SIG-M5 (cell line): ENCODE measurements at regions not wholly inside any gene's neighbourhood (a gene's known extent, or its start where the extent isn't known, plus 50 kb on each side); places are given as distances from the start of the nearest gene placed in this dataset.

Source experiments
- DNase-seq: peaks from one replicate; lab custom pipeline; 2025; lab: John Stamatoyannopoulos, UW

DNA sequence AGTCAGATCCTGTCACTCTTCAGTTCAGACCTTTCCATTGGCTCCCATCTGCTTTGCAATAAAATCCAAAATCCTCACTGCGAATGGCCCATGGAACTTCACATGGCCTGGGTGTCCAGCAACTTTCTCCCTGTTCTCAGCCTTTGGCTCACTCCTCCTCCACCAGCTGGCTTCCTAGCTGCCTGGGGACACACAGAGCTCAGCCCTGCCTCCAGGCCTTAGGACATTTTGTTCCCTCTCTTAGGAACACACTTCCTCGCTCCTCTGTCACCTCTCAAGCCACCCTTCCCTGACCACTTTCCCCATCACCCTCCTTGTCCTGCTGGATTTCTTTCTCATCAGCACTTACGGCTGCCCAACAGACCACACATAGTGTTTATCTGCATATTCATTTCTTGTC is 419.6 kb downstream of the MED13L start:
- DNase-seq: no peak

DNA sequence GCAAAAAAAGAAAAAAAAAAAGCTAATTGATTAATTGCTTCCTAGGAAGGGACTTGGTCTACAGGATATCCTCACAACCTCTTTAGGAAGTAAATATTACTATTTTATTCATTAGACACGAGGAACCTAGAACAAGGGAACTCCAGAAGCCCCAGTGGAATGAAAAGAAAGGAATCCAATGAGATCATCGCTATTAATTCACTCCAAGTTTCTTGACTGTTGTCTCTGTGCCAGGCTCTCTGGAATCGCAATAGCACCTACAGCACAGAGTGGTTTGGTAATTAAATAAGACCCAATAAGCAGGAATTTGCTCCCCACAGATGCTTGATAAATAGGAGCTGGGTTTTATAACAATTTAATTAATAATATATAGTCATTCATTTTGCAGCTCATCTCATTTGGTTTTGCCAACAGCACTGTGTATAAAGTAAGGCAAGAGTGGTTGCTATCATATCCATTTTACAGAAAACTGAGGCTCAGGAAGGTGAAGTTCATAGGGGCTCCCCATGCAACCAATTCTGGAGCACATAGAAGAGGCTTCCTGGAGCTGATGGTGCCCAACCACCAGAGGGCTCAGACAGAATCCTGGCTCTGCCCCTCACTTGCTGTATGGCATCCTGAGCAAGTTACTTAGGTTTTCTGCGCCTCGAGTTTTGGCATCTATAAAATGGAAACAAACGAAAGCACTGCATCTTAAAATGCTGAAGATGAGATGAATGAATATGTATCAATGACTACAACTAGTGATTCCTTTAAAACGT is 420.2 kb downstream of the MED13L start:
- no peak for DNase-seq

DNA sequence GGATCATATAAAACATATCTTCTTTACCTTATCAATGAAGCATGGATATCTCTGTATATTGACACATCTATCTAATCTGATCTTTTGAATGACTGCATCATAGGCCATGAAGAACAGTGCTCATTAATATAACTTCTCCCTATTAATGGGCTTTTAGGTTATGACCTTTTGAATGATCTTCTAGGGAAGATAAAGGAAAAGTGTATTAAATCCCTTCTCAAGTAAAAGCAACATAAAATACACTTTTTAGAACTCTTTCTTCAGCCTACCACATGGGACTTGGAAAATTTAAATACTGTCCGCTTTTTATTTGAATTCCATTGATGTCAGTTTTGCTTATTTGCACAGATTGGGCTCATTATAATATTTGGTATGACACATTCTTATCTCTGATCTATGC is 425.4 kb downstream of the MED13L start:
- no peak for DNase-seq

DNA sequence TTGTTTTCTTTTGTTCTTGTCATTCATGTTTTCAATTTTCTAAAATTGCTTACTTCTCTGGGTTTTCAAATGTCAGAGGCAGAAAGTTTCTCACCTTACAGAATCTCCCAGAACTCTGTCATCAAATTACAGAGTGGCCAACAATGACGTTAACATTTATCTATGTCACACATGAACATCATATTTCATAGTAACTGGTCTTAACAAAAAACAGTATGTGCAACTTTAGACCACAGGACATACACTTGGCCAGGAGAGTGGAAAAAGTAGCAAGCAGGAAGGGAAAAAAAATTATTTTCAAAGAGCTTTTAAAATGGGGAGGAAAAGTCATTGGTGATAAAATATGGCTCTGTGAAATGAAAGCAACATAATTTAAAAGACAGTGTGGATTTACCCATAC is 426.5 kb downstream of the MED13L start:
- no peak for DNase-seq

DNA sequence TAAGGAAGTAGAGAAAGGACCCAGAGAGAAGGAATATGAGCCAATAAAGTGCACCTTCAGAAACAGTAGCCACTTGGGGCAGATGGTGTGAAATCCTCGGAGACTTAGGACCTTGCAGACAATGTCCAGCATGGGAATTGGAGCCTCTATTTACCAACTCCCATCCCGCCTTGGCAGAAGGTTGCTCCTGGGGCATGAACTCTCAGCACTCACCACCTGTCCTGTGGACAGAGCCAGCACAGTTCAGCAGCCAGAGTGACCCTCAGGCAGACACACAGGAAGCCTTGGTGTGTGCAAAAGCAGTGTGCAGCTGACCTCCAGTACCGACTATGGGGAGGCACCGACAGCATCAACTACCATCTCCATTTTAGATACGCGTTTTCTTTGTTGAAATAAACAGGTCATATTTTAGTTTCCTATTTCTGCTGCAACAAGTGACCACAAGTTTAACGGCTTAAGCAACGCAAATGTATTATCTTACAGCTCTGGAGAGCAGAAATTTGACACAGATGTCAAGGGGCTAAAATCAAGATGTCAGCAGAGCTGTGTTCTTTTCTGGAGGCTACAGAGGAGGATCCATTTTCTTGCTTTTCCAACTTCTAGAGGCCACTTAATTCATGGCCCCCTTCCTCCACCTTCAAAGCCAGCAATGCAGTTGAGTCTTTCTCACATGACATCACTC is 428.1 kb downstream of the MED13L start:
- no peak for DNase-seq

DNA sequence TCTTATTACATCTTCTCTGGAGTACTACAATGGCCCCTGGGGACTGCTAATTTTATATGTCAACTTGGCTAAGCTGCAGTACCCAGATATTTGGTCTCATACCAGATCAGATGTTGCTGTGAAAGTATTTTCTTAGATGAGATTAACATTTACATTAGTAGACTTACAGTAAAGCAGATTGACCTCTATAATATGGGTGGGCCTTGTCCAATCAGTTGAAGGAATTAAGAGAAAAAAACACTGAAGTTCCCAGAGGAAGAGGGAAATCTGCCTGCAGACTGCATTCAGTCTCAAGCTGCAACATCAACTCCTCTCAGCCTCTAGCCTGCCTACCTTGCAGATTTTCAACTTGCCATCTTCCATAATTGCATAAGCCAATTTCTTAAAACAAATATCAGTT is 430.1 kb downstream of the MED13L start:
- DNase-seq: no peak

DNA sequence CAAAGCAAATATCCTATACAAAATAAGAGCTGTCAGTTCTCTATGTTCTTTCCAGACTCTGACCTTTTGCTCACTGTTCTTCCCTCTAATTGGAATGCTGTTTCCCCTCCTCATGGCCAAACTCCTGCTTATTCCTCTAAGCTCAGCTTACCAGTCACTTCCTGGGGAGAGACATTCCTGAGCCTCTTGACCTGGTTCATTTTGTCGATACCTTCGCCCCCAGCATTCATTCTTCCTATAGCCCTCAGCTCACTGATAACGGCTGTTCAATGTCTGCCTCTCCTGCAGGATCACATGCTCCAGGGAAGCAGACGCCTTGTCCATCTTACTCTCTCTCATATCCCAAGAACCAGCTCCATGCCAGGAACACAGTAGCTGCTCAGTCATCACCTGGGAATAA is 431.0 kb downstream of the MED13L start:
- no peak for DNase-seq

DNA sequence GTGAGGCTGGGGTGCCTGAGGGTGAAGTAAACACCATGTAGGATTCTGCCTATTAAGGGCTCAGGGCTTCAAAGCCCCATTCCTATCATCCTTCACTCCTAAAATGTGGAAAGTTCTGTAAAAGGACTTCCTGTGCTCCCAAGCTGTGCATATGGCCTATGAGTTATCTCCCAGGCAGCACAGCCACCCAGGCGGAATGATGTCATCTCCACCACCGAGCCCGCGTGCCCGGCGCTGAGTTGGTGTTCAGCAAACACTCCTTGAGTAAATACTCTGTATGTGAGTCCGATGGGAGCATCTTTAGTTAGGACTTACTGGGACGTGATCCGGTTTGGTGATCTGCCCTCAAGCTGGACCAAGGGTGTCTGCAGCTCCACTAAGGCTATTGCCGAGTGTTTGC is 437.3 kb downstream of the MED13L start:
- DNase-seq: no peak

DNA sequence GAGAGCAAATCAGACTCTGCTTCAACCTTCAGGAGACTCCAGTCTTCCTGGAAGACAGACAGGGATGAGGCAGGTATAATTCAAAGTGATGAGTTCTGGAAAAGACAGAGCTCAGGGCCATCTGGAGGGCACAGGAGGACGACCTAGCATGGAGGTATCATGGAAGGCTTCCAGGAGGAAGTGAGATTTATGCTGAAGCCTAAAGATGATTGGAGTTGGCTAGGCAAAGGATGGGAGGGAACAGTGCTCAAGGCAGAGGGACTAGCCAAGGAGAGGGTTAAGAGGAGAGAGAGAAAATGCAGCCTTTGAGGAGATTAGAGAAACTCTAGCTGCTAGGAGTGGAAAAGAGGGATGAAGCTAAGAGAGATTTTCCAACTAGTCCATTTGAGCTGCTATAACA is 438.5 kb downstream of the MED13L start:
- no peak for DNase-seq

DNA sequence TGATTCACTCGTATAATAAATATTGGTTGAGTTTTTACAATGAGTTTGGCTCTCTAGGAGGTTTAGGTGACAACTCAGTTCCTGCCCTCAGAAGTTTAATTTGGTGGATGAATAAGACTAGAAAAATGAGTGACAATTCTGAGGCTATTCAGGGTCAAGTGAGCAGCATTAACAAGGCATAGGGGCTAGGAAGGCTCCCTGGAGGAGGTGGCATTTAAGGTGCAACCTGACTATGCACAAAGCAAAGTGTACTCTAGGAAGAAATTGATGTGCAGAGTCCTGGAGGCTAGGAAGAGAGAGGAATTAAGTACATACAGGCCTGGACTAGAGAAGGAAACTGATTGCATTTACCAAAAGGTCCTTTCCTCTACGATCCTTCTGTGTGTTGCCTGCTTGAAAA is 440.3 kb downstream of the MED13L start:
- DNase-seq: no peak

DNA sequence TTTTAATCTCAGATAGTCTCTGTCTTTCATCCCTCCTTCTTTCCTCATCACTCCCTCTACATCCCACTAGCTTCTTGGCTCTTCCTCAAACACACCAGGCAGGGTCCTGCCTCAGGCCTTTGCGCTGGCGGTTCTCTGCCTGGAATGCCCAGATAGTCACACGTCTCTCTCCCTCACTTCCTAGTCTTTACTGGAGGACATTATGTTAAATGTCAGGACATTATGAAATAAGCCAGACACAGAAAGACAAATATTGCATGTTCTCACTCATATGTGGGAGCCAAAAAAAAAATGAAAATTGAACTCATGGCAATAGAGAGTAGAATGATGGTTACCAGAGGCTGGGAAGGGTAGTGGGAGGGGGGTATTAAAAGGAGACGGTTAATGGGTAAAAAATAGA is 442.0 kb downstream of the MED13L start:
- no peak for DNase-seq

DNA sequence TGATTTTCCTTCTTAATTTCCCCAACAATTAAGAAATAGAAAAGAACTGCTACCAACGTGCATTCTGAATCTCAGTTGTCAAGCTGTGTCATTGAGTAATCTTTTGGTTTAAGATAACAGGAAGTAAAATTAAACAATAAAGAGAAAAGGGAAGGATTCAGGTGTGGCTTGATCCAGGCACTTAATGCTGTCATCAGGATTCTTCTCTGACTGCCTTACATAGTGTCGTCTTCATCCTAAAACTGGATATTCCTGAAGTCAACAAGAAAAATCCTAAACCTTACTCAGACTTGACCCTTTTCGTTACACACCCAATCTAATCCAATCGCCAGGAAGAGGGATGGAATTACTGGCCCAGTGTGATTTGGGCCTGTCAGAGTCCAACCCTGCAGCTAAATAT is 443.8 kb downstream of the MED13L start:
- DNase-seq: no peak

DNA sequence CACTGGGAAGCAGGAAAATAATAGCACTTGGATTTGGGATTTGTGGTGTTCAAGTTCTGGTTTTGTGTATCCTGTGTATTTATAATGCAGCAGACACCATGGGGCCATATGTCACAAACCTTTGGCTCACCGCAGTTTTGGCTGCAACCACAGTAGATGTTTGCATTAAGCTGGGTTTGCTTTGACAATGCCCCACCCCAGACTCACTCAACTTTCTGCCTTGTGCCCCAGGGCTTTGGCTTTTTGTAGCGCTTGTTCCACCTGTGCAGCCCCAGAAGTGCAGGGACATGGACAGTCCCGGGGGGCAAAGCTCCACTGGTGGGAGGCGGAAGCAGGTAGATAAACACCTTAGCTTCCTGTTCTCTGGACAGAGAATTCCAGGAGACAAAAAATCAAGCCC is 446.9 kb downstream of the MED13L start:
- no peak for DNase-seq

DNA sequence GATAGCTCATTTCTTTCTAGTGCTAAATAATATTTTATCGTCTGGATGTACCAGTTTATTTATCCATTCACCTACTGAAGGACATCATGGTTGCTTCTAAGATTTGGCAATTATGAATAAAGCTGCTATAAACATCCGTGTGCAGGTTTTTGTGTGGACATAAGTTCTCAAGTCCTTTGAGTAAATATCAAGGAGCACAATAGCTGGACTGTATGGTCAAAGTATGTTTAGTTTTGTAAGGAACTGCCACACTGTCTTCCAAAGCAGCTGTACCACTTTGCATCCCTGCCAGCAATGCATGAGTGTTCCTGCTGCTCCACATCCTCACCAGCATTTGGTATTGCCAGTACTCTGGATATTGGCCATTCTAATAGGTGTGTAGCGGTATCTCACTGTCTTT is 447.4 kb downstream of the MED13L start:
- DNase-seq: no peak

DNA sequence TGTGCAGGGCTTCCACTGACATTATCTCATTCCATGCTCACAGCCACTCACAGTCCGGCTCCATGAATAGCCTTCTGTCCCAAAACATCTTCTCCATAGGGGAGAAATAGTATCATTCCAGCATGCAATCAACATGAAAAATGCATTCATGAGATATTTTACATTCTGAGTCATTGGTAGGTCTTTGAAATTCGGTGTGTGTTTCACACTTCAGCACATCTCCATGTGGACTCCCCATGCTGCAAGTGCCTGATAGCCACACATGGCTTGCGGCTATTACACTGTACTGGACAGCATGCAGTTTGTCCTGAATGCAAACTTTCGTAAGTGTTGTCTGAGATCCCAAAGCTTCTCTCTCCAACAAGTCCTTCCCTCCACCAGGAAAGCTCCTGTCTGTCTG is 449.3 kb downstream of the MED13L start:
- no peak for DNase-seq

DNA sequence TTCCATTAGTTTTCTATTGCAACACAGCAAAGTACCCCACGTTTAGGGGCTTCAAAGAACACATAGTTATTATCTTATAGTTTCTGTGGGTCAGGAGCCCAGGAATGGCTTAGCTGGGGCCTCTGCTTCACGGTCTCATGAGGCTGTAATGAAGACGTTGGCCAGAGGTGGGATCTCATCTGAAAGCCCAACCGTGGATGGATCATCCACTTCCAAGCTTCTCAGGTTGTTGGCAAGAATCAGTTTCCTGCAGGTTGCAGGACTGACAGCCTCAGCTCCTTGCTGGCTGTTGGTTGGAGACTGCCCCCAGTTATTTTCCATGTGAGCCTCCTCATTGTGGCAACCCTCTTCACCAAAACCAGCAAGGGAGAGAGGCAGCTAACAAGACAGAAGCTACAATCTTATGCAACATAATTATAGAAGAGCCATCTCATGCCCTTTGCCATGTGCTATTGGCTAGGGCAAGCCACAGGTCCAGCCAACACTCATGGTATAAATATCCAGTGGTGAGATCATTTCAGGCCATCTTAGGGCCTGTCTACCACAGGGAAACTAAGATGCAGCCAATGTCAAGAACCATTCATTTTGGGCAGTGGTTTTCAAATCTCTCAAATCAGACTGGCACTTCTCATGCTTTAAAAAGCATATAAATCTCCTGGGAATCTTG is 452.4 kb downstream of the MED13L start:
- DNase-seq: no peak

DNA sequence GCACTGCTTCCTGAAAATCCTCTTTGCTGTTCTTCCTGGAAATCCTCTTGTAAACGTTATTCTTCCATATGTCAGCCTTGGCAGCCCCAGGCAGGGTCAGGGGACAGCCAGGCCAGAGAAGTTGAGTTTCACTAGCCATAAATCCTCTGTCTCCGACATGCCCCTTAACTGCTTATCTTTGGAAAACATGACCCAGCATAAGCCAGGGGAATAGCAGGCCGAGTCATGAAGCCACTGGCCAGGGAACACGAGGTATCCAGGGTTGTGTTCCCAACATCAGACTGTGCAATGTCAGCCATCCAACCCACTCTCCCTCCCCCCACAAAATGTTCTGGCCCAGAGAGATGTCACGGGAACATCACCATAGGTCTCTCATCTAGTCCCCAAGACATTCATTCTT is 453.9 kb downstream of the MED13L start:
- no peak for DNase-seq

DNA sequence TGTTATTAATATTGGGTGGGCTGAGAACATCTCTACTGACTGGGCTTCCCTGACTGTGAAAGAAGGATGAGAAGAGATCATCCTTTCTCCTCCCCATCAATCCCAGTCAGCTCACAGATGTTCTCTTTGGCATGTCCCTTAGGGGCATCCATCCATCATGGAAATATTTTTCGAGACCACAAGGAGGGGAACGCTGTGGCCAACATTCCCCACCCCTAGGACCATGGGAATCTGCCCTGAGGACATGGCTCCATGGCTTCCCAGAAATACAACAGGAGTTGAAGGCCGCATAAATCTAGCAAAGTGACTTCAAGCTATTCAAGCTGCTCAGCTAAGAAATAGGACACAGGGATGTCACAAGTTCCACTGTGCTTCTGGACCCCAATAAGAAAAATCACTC is 456.8 kb downstream of the MED13L start:
- no peak for DNase-seq

DNA sequence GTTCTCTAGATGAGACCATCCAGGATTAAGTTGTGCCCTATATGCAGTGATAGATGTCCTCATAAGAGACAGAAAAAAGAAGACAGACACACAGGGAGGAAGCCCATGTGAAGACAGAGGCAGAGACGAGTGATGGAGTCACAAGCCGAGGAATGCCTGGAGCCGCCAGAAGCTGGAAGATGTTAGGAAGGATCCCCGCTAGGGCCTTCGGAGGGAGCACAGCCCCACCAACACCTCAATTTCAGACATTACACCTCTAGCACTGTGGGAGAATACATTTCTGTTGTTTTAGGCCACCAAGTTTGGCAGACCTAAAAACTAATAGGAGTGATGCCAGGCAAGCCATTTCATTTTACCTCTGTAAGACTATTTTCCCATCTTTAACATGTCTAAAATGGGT is 458.5 kb downstream of the MED13L start:
- no peak for DNase-seq

DNA sequence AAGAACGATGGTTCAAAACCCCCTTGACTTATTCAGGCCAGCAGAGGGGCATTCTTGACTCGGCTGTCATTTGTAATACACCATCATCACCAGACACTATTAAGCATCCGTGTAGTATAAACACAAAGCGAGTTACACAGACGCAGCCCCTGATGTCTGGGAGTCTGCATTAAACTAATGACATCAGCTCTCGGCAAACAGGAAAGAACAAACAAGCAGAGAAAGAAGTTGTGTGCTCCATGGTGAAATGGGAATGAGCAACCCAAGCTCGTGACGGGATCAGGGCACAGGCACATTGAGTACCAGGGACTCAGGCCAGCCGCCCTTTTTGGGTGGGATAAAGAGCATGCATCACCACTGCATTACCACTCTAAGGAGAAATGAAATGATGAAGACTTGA is 460.1 kb downstream of the MED13L start:
- DNase-seq: no peak

DNA sequence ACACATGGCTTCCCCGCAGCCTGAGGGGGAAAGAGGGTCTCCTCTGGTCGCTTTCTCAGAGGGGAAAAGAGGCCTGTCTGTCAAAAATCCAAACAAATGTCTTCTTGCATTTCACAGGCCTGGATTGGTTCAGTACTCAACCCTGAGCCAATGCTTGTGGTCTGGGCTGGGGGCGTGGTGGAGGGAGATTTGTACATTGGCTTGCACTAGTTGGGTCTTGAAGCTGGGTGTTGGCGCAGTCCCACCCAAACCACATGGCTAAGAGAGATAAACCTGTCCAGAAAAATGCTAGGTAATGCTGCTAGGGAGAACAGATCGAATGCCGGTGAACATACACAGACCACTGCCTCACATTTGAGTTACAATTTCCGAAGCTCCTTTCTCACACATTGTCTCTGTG is 461.6 kb downstream of the MED13L start:
- DNase-seq: no peak

DNA sequence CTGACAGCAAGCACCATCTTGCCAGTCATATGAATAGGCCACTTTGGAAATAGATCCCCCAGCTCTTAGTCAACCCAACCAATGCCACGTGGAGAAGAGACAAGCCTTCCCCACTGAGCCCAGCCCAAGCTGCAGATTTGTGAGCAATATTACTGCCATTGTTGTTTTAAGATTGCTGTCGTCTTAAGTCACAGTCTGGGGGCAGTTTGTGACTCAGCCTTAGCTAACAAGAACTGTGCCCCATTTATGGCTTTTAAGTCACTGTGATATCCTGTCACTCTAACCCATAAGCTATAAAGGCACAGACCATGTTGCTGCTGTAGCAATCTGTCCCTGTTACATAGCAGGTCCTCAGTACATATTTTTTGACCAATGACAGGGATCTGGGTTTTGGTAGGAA is 464.2 kb downstream of the MED13L start:
- DNase-seq: no peak

DNA sequence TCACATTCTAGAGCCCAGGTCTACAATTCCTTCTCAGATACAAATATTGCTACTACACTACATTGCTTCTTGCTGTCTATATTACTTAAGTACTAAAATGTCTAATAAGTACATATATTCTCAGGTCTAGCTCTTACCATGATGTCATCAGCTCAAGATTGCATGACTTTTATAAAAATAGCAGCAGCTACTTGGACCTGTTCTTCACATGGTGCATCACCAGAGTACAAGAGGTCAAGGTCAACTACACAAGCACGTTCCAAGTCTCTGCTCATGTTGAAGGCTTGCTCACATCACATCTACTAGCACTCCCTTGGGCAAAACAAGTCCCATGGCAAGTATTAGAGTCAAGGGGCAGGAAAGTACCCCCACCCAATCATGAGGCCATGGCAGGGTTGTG is 465.6 kb downstream of the MED13L start:
- DNase-seq: no peak

DNA sequence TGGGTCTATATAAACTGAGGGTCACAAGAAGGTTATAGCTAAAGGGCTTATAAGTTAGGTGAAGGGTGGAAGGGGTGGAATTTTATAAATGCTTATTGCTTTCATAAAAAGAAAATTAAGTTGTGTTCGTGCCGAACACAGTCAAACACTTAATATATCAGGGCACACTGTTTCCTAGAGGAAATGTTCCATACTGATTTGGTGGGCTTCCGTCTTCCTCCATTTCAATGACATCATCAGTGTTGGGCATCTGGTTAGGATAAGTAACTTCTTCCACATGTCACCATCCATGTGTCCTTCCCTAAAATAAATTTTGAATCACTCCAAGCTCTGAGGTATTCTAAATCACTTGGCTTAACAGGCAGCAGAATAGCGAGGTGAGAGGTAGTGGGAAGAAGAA is 466.4 kb downstream of the MED13L start:
- no peak for DNase-seq
